Central memory CD8-positive, alpha-beta T cell (primary cell): ENCODE measurements at regions not wholly inside any gene's neighbourhood (a gene's known extent, or its start where the extent isn't known, plus 50 kb on each side); places are given as distances from the start of the nearest gene placed in this dataset.

Experiments
- ATAC-seq: fragments of 150-1000 bp; cut with Tn5 transposase; replicated peaks from 2 replicates; pipeline ENCODE4 v1.10.0; 2022; ENCODE audit warnings: mild to moderate bottlenecking, moderate FRiP score, moderate number of reproducible peaks; ENCODE audit not compliant: poor library complexity, severe bottlenecking; ENCODE audit errors: extremely low read depth
- DNase-seq, 2 donors: peaks; one replicate each; pipeline ENCODE4 v3.0.0; 2021; ENCODE audit warnings: low spot score in 2 of 2
- H3K27ac Mint-ChIP-seq: one replicate; pipeline ENCODE4 v1.8.0; 2022; ENCODE audit warnings: low read depth, mild to moderate bottlenecking, moderate library complexity, mixed read lengths
- H3K27me3 Mint-ChIP-seq: one replicate; pipeline ENCODE4 v1.8.0; 2022; ENCODE audit warnings: mixed read lengths
- H3K36me3 Mint-ChIP-seq: one replicate; pipeline ENCODE4 v1.8.0; 2022; ENCODE audit warnings: mild to moderate bottlenecking, moderate library complexity, mixed read lengths; ENCODE audit not compliant: insufficient read depth
- H3K4me1 Mint-ChIP-seq: one replicate; pipeline ENCODE4 v1.8.0; 2022; ENCODE audit warnings: mixed read lengths
- H3K4me3 Mint-ChIP-seq: one replicate; pipeline ENCODE4 v1.8.0; 2022; ENCODE audit warnings: mild to moderate bottlenecking, moderate library complexity, mixed read lengths
- H3K9me3 Mint-ChIP-seq: one replicate; pipeline ENCODE4 v1.8.0; 2022; ENCODE audit warnings: mixed read lengths

- no peak overlapping the region for H3K27ac Mint-ChIP-seq
These were observed 125.4 kb upstream of the BOD1 start for GRCh38 chr5:173741729-173742431.

DNA sequence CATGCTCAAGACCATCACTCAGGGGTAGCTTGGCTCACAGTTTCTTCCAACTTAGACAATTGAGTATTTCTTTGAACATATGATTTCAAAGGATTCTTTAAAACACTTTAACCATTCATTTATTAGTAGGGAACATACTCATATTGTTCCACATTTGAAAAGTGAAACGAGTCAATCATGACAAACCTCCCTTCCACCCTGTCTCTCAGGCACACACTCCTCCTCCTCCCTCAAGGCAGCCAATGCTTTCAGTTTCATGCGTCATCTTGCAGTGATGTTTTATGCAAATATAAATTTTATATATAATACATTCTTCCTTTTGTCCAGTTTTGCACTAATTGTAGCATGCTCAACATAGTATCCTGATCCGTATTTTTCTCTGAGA lies 126.0 kb upstream of the BOD1 start:
- Mint-ChIP-seq H3K36me3 (peaks cover 1% of the 10 kb centered on the region), H3K27ac (no peak overlapping the region), H3K4me1 (peaks cover 8% of the 10 kb centered on the region), H3K9me3 (no peaks in the 10 kb centered on the region), H3K4me3 (no peak overlapping the region), H3K27me3 (peaks cover 11% of the 10 kb centered on the region)
- ATAC-seq (no peak), DNase-seq (no peak)

More at GRCh38 chr5:173741729-173742431, 125.4 kb upstream of the BOD1 start:
- no peak for DNase-seq
- H3K36me3 Mint-ChIP-seq: peaks cover under 1% of the 10 kb centered on the region
- H3K4me3 Mint-ChIP-seq: no peak overlapping the region
- H3K27me3 Mint-ChIP-seq: peaks cover 11% of the 10 kb centered on the region
- H3K9me3 Mint-ChIP-seq: no peaks in the 10 kb centered on the region
- no peak for ATAC-seq
- H3K4me1 Mint-ChIP-seq: peaks cover 8% of the 10 kb centered on the region

DNA sequence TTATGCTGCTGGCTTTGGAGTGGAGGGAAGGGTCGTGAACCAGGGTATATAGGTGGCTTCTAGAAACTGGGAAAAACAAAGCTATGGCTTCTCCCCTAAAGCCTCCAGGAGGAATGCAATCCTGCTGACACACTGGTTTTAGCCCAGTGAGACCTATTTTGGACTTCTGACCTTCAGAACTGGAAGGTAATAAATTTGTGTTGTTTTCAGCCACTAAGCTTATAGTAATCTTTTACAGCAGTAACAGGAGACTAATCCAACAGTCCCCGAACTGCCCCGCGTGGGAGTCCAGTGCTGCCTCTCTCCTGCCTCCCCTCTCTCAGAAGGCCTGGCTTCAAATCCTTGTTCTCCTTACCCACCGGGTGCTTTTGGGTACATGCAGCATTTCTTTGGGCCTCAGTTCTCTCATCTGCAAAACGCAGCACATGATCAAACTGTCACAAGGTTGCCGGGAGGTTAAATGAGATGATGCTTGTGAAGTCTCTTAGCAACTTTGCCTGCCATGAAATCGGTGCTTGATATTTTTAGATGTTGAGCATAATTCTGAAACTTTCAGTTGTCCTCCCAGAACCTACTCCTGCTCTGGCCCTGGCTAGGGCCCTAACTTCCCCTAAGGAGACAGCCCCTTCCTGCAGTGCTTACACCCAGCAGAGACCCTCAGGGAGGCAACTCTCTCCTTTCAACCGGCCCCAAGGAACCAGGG lies 127.3 kb upstream of the BOD1 start:
- DNase-seq: no peak
- H3K27me3 Mint-ChIP-seq: peaks cover 11% of the 10 kb centered on the region
- peaks cover 8% of the 10 kb centered on the region for H3K4me1 Mint-ChIP-seq
- ATAC-seq: no peak
- H3K36me3 Mint-ChIP-seq: peaks cover 1% of the 10 kb centered on the region
- H3K27ac Mint-ChIP-seq: no peak overlapping the region
- H3K4me3 Mint-ChIP-seq: no peak overlapping the region
- H3K9me3 Mint-ChIP-seq: no peaks in the 10 kb centered on the region

- no peak for DNase-seq
- ATAC-seq: no peak
- no peak overlapping the region for H3K4me3 Mint-ChIP-seq
- peaks cover 8% of the 10 kb centered on the region for H3K4me1 Mint-ChIP-seq
- no peak overlapping the region for H3K27ac Mint-ChIP-seq
- no peaks in the 10 kb centered on the region for H3K9me3 Mint-ChIP-seq
- H3K27me3 Mint-ChIP-seq: peaks cover 11% of the 10 kb centered on the region
- H3K36me3 Mint-ChIP-seq: peaks cover 1% of the 10 kb centered on the region
These were observed 128.1 kb upstream of the BOD1 start for GRCh38 chr5:173744551-173744950.

DNA sequence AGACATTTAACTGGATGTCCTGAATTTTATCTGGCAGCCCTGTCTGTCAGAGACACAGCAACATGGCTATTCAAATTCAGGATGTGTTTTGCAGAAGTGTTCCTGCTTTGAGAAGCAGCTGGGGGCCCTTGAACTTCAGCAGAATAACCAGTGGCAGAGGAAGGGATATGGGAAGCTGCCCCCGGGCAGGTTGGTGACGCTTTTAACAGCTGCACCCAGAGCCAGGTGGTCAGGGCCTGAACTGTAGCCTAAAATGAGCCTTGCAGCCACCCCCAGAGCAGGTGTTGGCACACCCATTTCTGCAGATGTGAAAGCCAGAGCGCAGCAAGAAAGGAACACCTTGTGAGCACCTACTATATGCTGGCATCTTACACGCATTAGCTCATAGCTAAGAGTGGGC lies 128.7 kb upstream of the BOD1 start:
- no peaks in the 10 kb centered on the region for H3K9me3 Mint-ChIP-seq
- no peak overlapping the region for H3K4me3 Mint-ChIP-seq
- peaks cover 8% of the 10 kb centered on the region for H3K4me1 Mint-ChIP-seq
- no peak for DNase-seq
- no peak for ATAC-seq
- peaks cover 1% of the 10 kb centered on the region for H3K36me3 Mint-ChIP-seq
- no peak overlapping the region for H3K27ac Mint-ChIP-seq
- peaks cover 11% of the 10 kb centered on the region for H3K27me3 Mint-ChIP-seq

GRCh38 chr5:173745557-173745956 lies 129.1 kb upstream of the BOD1 start:
- H3K4me3 Mint-ChIP-seq: no peak overlapping the region
- peaks cover 1% of the 10 kb centered on the region for H3K36me3 Mint-ChIP-seq
- no peak for DNase-seq
- no peak overlapping the region for H3K27ac Mint-ChIP-seq
- ATAC-seq: no peak
- H3K4me1 Mint-ChIP-seq: peaks cover 8% of the 10 kb centered on the region
- H3K9me3 Mint-ChIP-seq: no peaks in the 10 kb centered on the region
- H3K27me3 Mint-ChIP-seq: peaks cover 10% of the 10 kb centered on the region

DNA sequence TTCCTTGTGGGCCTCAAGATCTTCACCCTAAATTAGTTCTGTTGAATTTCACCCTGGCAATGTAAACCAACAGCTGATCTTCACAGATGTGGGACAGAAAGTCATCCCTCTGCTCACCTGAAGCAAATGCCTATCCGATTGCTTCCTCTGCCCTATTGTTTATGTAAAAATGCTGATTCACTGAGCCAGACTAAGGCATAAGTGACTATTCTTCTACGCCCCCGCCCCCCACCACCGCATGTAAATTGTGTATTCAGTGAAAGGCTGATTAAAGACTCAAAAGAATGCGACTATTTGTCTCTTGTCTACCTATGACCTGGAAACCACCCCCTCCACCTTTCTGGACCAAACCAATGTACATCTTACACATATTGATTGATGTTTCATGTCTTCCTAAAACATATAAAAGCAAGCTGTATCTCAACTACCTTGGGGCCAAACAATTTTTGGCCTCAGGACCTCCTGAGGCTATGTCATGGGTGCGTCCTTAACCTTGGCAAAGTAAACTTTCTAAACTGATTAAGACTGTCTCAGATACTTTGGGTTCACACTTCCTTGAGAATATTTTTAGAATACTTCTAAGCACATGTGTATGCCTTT lies 129.7 kb upstream of the BOD1 start:
- Mint-ChIP-seq H3K27ac (no peak overlapping the region), H3K27me3 (peaks cover 7% of the 10 kb centered on the region), H3K4me1 (peaks cover 3% of the 10 kb centered on the region), H3K9me3 (no peaks in the 10 kb centered on the region), H3K36me3 (peaks cover 1% of the 10 kb centered on the region), H3K4me3 (no peak overlapping the region)
- no peak for ATAC-seq
- DNase-seq: no peak

GRCh38 chr5:173747876-173748275 lies 131.4 kb upstream of the BOD1 start:
- ATAC-seq: no peak

GRCh38 chr5:173750538-173751265 lies 134.3 kb upstream of the BOD1 start:
- H3K4me1 Mint-ChIP-seq: no peaks in the 10 kb centered on the region
- peaks cover 20% of the 10 kb centered on the region for H3K27me3 Mint-ChIP-seq
- DNase-seq (no peak), ATAC-seq (no peak)
- H3K36me3 Mint-ChIP-seq: peaks cover 1% of the 10 kb centered on the region
- no peaks in the 10 kb centered on the region for H3K9me3 Mint-ChIP-seq
- no peak overlapping the region for H3K27ac Mint-ChIP-seq
- no peak overlapping the region for H3K4me3 Mint-ChIP-seq

More at GRCh38 chr5:173747876-173748275, 131.4 kb upstream of the BOD1 start:
- Mint-ChIP-seq H3K27me3 (peaks cover 20% of the 10 kb centered on the region), H3K9me3 (no peaks in the 10 kb centered on the region), H3K36me3 (peaks cover 1% of the 10 kb centered on the region), H3K4me3 (no peak overlapping the region), H3K27ac (no peak overlapping the region), H3K4me1 (no peaks in the 10 kb centered on the region)
- DNase-seq: no peak

DNA sequence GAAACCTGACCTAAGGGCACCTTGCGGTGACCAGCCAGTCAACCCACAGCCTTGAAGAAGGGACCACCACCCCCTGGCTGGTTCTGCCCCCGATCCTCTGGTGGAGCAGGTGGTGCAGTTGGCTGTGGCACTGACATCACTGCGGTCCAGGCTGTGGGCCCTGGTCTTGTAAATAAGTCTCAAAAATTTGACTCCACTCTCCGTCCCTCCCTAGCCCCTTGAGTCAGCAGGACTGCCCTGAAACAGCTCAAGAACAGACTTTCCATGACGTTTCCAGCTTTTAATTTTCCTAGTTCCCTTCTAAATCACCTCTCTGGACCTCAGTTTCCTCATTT lies 134.8 kb upstream of the BOD1 start:
- Mint-ChIP-seq H3K4me1 (no peaks in the 10 kb centered on the region), H3K27ac (no peak overlapping the region), H3K9me3 (no peaks in the 10 kb centered on the region), H3K36me3 (peaks cover 1% of the 10 kb centered on the region), H3K4me3 (no peak overlapping the region), H3K27me3 (peaks cover 20% of the 10 kb centered on the region)
- DNase-seq: no peak
- ATAC-seq: no peak

DNA sequence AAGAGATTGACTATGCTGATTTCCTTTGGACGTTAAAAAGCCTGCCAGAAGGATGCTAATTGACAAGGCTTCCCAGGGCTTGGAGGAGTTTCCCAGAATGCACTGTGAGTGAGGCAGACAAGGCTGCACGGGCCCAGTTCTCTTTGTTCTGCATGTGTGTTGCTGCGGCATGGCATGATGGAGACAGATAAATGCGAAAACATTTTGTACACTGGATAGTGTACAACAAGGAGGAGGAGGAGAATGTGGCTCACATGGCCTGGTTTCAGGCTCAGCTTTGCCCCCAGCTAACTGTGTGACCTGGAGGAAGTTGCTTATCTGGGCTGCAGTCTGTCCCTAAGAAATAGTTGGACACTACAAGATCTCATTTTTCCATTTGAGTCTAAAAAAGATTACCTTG lies 135.5 kb upstream of the CPEB4 start:
- Mint-ChIP-seq H3K27me3 (peaks cover 20% of the 10 kb centered on the region), H3K4me1 (no peaks in the 10 kb centered on the region), H3K4me3 (no peak overlapping the region), H3K9me3 (no peaks in the 10 kb centered on the region), H3K27ac (no peak overlapping the region), H3K36me3 (no peaks in the 10 kb centered on the region)
- ATAC-seq (no peak), DNase-seq (no peak)

DNA sequence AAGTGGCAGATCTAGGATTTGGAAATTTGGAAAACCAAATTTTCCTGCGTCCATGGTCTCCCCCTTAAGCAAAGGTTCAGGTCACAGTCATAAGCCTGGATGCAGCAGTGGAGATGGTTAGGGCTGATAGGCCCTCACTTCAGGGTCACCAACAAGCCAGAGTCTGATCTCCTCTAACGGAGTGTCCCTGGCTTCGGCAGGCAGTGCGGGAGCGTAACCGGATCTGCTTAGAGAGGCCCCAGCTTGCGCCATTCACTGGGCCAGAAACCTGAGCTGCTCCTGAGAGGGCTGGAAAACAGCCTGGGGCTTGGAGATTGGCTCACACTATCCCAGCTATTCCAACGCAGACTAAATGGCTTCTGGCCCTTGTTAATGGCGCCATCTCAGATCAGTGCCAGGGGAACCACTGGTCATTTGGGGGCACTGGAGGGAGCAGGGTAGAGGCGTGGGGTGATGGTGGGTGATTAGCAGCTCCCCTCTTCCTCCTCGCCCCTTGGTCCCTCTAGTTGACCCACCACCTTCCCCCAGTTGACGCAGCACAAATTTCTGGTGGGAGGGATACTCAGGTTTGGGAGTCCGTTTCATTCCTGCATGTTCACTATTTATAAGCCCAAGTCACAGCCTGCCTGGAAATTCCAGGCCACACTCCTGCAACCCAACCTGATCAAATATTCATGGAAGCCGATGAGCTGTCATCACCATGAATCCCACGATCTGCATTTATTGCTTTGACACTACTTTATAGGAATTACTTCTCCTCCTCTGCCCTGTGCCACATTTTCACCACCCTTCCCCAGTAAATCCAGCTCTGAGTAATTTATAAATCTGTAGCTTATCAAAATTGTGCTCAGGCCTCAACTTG lies 134.6 kb upstream of the CPEB4 start:
- H3K4me3 Mint-ChIP-seq: no peak overlapping the region
- H3K27ac Mint-ChIP-seq: no peak overlapping the region
- ATAC-seq (no peak), DNase-seq (no peak)
- H3K4me1 Mint-ChIP-seq: no peaks in the 10 kb centered on the region
- H3K27me3 Mint-ChIP-seq: peaks cover 20% of the 10 kb centered on the region
- H3K36me3 Mint-ChIP-seq: no peaks in the 10 kb centered on the region
- H3K9me3 Mint-ChIP-seq: no peaks in the 10 kb centered on the region
